Kidney epithelial cell (primary cell): ENCODE measurements at regions not wholly inside any gene's neighbourhood (a gene's known extent, or its start where the extent isn't known, plus 50 kb on each side); places are given as distances from the start of the nearest gene placed in this dataset.
"Not testable (repeated sequence)": the region's sequence is repeated elsewhere in the genome, so short reads cannot be mapped to it uniquely, and the experiment has no call there.

ENCODE experiments used
- DNase-seq: peaks from one replicate; pipeline ENCODE4 v3.0.0-alpha.2; 2010; ENCODE audit warnings: low read depth
- H3K27me3 ChIP-seq: 2 replicates; pipeline ENCODE4 v1.6.0; 2011; ENCODE audit warnings: low read length; ENCODE audit not compliant: control insufficient read depth, insufficient read depth
- H3K36me3 ChIP-seq: 2 replicates; pipeline ENCODE4 v1.5.1; 2011; ENCODE audit warnings: low read length; ENCODE audit not compliant: control insufficient read depth, insufficient read depth
- H3K4me3 ChIP-seq: 2 replicates; pipeline ENCODE4 v1.5.1; 2011; ENCODE audit warnings: low read depth, mild to moderate bottlenecking, control low read depth, low read length
- CTCF ChIP-seq: IDR thresholded peaks from 2 replicates; pipeline ENCODE4 v1.5.1; 2011; ENCODE audit warnings: mild to moderate bottlenecking, moderate library complexity, low read length, control low read depth, inconsistent platforms; ENCODE audit not compliant: insufficient read depth, poor library complexity, severe bottlenecking

DNA sequence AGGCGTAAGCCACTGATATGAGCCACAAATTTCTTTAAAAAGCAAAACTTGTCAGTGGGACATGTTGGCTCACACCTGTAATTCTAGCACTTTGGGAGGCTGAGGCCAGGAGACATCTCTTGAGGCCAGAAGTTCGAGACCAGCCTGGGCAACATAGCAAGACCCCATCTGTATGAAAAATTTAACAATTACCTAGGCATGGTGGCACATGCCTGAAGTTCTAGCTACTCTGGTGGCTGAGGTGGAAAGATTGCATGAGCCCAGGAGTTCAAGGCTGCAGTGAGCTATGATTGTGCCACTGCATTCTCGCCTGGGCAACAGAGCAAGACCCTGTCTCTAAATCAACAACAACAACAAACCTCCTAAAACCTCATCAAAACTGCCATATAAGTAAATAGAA lies 147.6 kb upstream of the BARHL2 start:
- TF ChIP-seq CTCF = no peak
- Histone ChIP-seq H3K36me3 (no peaks in the 10 kb centered on the region), H3K4me3 (no peak overlapping the region), H3K27me3 (no peaks in the 10 kb centered on the region)
- no peak for DNase-seq

DNA sequence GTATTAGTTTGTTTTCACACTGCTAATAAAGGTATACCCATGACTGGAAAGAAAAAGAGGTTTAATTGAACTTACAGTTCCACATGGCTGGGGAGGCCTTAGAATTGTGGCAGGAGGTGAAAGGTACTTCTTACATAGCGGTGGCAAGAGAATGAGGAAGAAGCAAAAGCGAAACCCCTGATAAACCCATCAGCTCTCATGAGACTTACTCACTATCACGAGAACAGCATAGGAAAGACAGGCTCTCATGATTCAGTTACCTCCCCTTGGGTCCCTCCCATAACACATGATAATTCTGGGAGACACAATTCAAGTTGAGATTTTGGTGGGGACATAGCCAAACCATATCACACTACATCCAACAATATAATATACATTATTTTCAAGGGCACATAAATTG lies 145.7 kb upstream of the BARHL2 start:
- DNase-seq = no peak
- Histone ChIP-seq H3K4me3 (no peak overlapping the region), H3K36me3 (no peaks in the 10 kb centered on the region), H3K27me3 (no peaks in the 10 kb centered on the region)
- TF ChIP-seq CTCF = no peak

GRCh38 chr1:90861421-90861820 lies 144.3 kb upstream of the BARHL2 start:
- H3K27me3 ChIP-seq, H3K36me3 ChIP-seq, H3K4me3 ChIP-seq, DNase-seq: not testable (repeated sequence)

GRCh38 chr1:90856463-90857007 lies 139.4 kb upstream of the BARHL2 start:
- no peaks in the 10 kb centered on the region for H3K27me3 ChIP-seq
- no peak for DNase-seq
- no peaks in the 10 kb centered on the region for H3K36me3 ChIP-seq
- H3K4me3 ChIP-seq = no peak overlapping the region
- TF ChIP-seq CTCF = no peak

DNA sequence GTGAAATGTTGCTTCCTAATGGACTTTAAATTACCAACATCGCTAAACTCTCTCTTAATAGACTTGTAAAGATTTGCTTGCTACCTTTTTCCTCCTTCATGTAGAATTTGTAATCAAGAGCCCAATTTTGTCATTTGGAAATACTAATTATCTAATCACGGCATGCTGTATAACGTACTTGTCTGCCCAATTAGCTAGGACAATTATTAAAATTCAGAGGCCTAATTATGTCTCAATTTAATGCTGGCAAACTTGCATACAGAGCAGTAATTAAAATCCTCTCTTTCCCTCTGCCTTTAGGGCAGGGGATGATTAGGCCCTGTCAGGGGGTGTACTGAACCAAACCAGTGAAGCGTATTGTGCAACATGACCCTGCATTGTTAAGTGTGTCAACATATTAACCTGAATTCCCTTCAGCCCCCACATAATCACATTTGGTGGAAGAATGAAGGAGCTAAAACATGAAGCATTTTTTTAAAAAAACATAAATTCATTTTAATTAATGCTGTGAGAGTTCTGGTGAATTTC lies 137.4 kb upstream of the BARHL2 start:
- no peak for DNase-seq

GRCh38 chr1:90851711-90852050 lies 134.6 kb upstream of the BARHL2 start:
- no peak for DNase-seq
- no peak for TF ChIP-seq CTCF
- H3K27me3 ChIP-seq = peaks cover 10% of the 10 kb centered on the region

More for the DNA sequence above, 137.4 kb upstream of the BARHL2 start:
- peaks cover 10% of the 10 kb centered on the region for H3K27me3 ChIP-seq
- TF ChIP-seq CTCF = no peak
- no peak overlapping the region for H3K4me3 ChIP-seq
- H3K36me3 ChIP-seq = no peaks in the 10 kb centered on the region

More at GRCh38 chr1:90851711-90852050, 134.6 kb upstream of the BARHL2 start:
- Histone ChIP-seq H3K36me3 (no peaks in the 10 kb centered on the region), H3K4me3 (peak overlapping the region; percentile 37)
